Right cardiac atrium (tissue), 5 donors: ENCODE measurements at regions not wholly inside any gene's neighbourhood (a gene's known extent, or its start where the extent isn't known, plus 50 kb on each side); places are given as distances from the start of the nearest gene placed in this dataset.

ENCODE experiments used
- ATAC-seq, 2 donors: fragments of 200-7000 bp; cut with Tn5 transposase; one replicate each; pipeline versions ENCODE4 v1.8.0 to v1.9.1; 2020; ENCODE audit warnings: moderate library complexity in 2 of 2, mild to moderate bottlenecking in 1 of 2
- DNase-seq, 3 donors: peaks; one replicate each; pipeline ENCODE4 v3.0.0-alpha.2; 2020
- H3K27ac ChIP-seq: one replicate; pipeline ENCODE4 v1.5.1; 2013; ENCODE audit warnings: mild to moderate bottlenecking, low read length, control low read depth, moderate library complexity
- H3K27me3 ChIP-seq: one replicate; pipeline ENCODE4 v1.6.1; 2013; ENCODE audit not compliant: control insufficient read depth, insufficient read depth
- H3K4me1 ChIP-seq: one replicate; pipeline ENCODE4 v1.6.1; 2013; ENCODE audit warnings: low read length; ENCODE audit not compliant: control insufficient read depth, insufficient read depth
- H3K4me3 ChIP-seq: one replicate; pipeline ENCODE4 v1.5.1; 2013; ENCODE audit warnings: low read length, control low read depth
- H3K9me3 ChIP-seq: one replicate; pipeline ENCODE4 v1.6.1; 2013; ENCODE audit warnings: low read length; ENCODE audit not compliant: control insufficient read depth
- WGBS: extraction: QIAGEN DNeasy Blood & Tissue Kit; methylation state at CpG from one replicate; pipeline ENCODE4 v1.1.7; 2013; 5-methylcytosine and 5-hydroxymethylcytosine counted together
- intact Hi-C, 4 donors: fragments of 100-400 bp; cut with DNase I; formaldehyde crosslinking; loops; one replicate each; pipeline versions ENCODE4 v1.11.0 to v1.14.0; 2022 to 2023
- donor health status: healthy with polysubstance abuse.
- donor health status: DM: no; HTN: yes; CAD: no.
- donor health status: DM: no; HTN: no; CAD: no.
- donor health status: DM: no; HTN: yes; CAD: no; lungs with severe emphysema.
- donor health status: DM: yes; HTN: yes; CAD: no.

DNA sequence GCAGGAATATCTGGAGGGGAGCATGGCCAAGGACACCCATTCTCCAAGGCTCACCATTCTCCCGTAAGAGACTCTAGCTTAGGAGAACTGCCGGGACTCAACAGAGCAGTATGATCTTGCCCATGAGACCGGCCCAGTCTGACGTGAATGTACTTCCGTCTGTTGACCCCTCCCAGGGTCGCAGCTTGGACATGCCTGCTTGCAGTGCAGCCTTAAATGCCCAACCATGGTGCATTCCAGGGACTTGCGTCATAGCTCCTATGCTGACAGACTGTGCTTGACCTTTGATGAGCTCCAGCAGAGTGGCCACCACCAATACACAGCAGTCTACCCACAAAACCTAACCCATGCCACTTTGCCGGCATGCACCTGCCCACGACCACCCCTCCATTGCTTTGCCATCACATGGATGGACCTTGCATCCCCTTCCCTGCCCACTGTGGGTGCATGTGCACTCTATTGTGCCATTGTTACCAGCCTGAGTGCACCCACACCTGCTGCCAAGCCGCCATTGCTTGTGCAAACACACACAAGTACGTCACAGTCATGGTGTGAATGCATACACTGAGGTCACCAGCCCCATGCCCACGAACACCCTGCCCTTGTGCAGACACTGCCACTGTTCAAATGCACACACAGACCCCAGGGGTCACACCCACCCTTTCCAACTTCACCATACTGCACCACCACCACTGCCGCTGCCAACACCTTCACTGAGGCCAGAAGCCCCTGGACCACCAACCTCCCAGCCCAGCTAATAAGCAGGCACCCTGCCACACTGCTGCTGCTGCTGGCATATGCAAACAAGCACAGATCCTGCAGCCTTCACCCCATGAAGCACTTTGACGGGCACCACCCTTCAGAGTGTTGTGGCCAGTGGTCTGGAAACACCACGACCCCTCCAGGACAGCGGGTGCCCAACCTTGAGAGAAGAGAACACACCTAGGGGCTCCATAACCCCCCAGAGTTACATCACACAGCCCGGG is 1141.3 kb downstream of the BRINP3 start:
- Histone ChIP-seq H3K27me3 (no peaks in the 10 kb centered on the region), H3K9me3 (no peaks in the 10 kb centered on the region), H3K4me3 (no peak overlapping the region), H3K27ac (no peak overlapping the region), H3K4me1 (no peaks in the 10 kb centered on the region)
- 89% methylated on average over 17 of the region's 17 CpGs for WGBS
- ATAC-seq (no peak), DNase-seq (no peak)
- intact Hi-C loops, result no loop called here

DNA sequence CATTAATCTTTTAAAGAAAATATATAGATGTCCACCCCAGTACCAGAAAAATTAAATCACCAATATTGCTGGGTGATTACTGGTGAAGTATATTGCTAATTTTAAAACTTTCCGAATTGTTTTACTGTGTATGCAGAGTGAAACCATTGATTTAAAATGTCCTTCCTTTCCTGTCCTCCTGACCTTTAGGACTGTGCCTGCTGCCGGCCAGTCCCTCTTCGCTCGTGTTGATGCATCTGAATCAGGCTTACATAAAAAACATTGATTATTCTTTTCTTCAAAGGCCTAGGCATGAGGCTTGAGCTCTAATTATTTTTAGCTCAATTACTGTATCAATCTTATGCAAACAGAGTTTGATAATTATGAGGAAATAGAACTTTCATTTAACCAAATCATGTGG is 1128.1 kb downstream of the BRINP3 start:
- intact Hi-C loops, result no loop called here
- DNase-seq (no peak), ATAC-seq (no peak)
- H3K4me1 ChIP-seq, result no peaks in the 10 kb centered on the region
- H3K9me3 ChIP-seq, result no peaks in the 10 kb centered on the region
- no peaks in the 10 kb centered on the region for H3K27me3 ChIP-seq
- H3K27ac ChIP-seq, result no peak overlapping the region
- 71% methylated on average over 4 of the region's 4 CpGs for WGBS
- no peak overlapping the region for H3K4me3 ChIP-seq

DNA sequence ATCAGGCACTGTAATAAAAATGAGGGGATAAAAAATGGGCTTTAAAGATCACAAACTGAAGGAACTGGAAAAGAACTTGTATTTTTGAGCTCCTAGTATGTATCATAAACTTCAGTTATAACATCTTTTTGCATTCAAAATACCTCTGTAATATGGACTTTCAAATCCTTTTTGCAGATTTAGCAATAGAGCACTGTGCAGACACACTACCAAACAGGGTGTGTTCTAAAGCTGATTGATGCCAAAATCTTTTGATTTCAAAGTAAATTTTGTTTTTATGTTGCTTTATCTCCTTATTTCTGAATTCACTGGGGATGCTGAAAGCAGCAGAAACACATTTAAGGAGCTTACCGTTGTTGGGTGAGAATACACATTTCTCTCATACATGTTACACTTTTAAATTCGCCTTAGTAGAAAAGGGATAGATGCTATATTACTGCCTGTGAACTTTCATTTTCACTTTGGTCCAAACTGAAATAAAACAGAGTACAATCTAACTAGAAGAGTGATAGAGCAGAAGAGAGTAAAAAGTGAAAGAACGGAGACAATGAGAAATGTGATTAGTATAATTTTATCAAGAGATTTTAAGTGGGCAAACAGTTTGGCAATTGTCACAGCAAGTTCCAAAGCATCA is 1126.6 kb downstream of the BRINP3 start:
- WGBS, result 53% methylated on average over 3 of the region's 3 CpGs
- intact Hi-C loops, result no loop called here
- H3K4me3 ChIP-seq, result peak overlapping the region; percentile 38
- no peaks in the 10 kb centered on the region for H3K4me1 ChIP-seq
- H3K9me3 ChIP-seq, result no peaks in the 10 kb centered on the region
- ATAC-seq, result no peak
- H3K27ac ChIP-seq, result no peak overlapping the region
- no peak for DNase-seq
- no peaks in the 10 kb centered on the region for H3K27me3 ChIP-seq

DNA sequence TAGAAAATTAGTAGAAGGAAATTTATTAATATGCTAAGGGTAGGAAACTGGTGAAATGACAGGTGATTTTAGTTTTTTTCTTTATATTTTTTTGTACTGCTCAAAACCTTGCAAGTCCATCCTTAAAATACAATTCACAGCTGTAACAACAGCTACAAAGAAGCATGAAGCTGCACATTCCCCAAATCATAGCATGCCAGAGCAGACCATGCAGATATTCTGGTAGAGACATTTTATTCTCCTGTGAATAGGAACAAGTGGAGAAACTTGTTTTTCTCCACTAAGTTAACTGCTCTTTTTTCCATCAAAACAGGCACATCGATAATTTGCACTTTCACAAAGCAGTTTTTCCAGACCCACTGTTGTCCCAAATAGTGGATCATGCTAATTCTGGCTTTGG is 1125.7 kb downstream of the BRINP3 start:
- H3K9me3 ChIP-seq, result no peaks in the 10 kb centered on the region
- ATAC-seq, result no peak
- no peaks in the 10 kb centered on the region for H3K4me1 ChIP-seq
- no peaks in the 10 kb centered on the region for H3K27me3 ChIP-seq
- DNase-seq, result no peak
- intact Hi-C loops, result no loop called here
- 24% methylated on average over 1 of the region's 1 CpG for WGBS
- H3K27ac ChIP-seq, result no peak overlapping the region
- no peak overlapping the region for H3K4me3 ChIP-seq

DNA sequence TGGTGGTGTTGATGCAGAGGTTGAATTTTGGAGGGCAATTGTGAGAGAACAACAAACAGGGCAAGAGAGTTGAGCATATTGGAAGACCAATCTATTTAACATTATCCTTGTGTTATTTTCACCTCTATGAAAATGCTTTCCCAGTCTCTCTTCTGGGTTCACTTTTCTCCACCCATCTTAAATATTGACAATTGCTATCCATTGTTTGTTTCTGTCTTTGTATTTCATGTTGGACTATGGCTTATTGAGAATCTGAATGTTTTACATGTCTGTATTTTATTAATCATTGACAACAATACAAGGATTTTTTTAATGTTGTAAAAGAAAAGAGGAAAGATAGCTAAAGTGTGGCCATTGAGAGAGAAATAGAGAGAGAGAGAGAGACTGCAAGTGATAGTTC is 1121.5 kb downstream of the BRINP3 start:
- no peak for DNase-seq
- intact Hi-C loops, result no loop called here

DNA sequence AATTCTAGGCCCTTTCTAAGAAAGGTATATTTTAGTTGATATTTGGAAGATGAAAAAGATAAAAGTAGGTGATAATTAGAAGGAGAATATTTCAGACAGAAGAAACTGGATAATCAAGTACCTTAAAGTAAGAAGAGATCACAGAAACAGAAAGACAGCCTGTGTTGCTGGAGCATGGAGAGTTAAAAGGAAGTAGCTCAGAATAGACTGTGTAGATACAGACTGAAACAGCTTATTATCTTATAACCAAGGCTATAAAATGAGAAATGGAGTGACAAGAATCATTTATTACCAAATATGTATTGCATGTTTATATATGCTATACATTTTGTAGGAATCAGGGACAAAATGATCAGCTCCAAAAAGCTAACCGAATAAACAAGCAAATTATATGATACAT is 1120.3 kb downstream of the BRINP3 start:
- H3K27ac ChIP-seq, result no peak overlapping the region
- WGBS, result 92% methylated on average over 1 of the region's 1 CpG
- intact Hi-C loops, result no loop called here
- H3K4me1 ChIP-seq, result no peaks in the 10 kb centered on the region
- DNase-seq, result no peak
- no peak overlapping the region for H3K4me3 ChIP-seq
- H3K9me3 ChIP-seq, result no peaks in the 10 kb centered on the region
- ATAC-seq, result no peak
- H3K27me3 ChIP-seq, result no peaks in the 10 kb centered on the region

More for the DNA sequence above, 1121.5 kb downstream of the BRINP3 start:
- no peak for ATAC-seq
- no peaks in the 10 kb centered on the region for H3K27me3 ChIP-seq
- H3K4me1 ChIP-seq, result no peaks in the 10 kb centered on the region
- H3K27ac ChIP-seq, result no peak overlapping the region
- no peak overlapping the region for H3K4me3 ChIP-seq
- no peaks in the 10 kb centered on the region for H3K9me3 ChIP-seq

DNA sequence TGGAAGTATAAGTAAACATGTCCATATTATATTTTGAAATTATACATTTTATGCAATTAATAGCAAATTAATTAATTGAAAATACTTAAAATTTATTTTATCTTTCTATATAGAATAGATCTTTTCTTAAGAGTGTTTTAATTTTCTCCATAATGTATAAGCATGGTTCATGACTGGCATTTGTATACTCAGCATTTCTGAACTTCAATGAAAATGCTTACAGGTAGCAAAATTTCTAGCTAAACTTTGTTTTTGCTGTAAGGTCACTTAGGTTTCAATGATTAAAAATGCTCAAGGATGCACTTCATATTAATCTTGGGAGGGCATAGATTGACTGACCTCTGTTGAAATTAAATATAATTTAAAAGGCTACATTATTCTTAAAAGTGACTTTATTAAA is 1108.1 kb downstream of the BRINP3 start:
- H3K27me3 ChIP-seq, result no peaks in the 10 kb centered on the region
- no peaks in the 10 kb centered on the region for H3K4me1 ChIP-seq
- ATAC-seq (no peak), DNase-seq (no peak)
- no peak overlapping the region for H3K4me3 ChIP-seq
- H3K9me3 ChIP-seq, result no peaks in the 10 kb centered on the region
- intact Hi-C loops, result no loop called here
- no peak overlapping the region for H3K27ac ChIP-seq

DNA sequence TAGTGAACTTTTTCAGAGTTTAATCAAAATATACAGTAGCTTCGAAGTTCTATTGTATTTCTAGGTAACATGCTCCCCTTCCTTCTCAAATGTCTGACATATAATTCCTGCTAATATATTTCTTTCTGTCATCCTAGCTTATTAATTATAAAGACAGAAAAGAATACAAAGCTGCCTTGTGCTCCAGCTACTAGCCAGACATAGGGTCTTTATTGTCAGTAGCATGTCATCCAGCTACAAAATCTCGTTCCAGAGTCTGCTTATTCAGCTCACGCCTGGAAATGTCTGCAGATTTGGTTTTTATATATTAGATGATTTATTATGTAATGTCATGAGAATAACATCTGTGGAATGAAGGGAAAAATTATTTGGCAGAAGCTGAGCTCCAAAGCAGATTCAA is 1102.8 kb downstream of the BRINP3 start:
- Histone ChIP-seq H3K9me3 (no peaks in the 10 kb centered on the region), H3K4me1 (no peaks in the 10 kb centered on the region), H3K4me3 (no peak overlapping the region), H3K27me3 (no peaks in the 10 kb centered on the region), H3K27ac (no peak overlapping the region)
- ATAC-seq (no peak), DNase-seq (no peak)
- intact Hi-C loops, result no loop called here
- 52% methylated on average over 3 of the region's 3 CpGs for WGBS

DNA sequence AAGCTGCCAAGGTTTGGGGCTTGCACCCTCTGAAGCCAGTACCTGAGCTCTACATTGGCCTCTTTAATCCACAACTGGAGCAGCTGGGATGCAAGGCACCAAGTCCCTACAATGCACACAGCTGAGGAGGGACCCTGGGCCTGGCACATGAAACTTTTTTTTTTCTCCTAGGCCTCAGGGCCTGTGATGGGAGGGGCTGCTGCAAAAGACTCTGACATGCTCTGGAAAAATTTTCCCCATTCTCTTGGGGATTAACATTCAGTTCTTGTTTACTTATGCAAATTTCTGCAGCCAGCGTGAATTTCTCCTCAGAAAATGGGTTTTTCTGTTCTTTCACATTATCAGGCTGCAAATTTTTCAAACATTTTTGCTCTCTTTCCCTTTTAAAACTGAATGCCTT is 1072.2 kb downstream of the BRINP3 start:
- Histone ChIP-seq H3K27me3 (no peaks in the 10 kb centered on the region), H3K9me3 (no peaks in the 10 kb centered on the region), H3K27ac (no peak overlapping the region), H3K4me1 (no peaks in the 10 kb centered on the region), H3K4me3 (no peak overlapping the region)
- intact Hi-C loops, result no loop called here
- ATAC-seq (no peak), DNase-seq (no peak)
- WGBS, result 47% methylated on average over 1 of the region's 1 CpG

DNA sequence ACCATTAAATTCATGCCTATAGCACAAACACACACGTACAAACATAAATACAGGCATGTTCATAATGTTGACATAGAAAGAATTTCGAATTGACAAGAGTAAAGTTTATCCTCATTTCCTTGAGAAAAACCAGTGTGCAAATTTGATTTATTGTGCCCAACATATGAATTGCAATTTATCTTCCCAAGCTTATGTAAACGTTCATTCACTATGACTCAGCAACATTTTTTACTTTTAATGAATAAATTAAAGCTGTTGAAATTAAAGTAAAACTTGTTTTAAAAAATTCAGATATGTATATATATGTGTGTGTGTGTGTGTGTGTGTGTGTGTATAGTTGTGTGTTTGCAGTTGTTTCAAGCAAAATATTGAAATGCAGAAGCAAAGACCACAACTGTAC is 1067.9 kb downstream of the BRINP3 start:
- H3K9me3 ChIP-seq, result no peaks in the 10 kb centered on the region
- 42% methylated on average over 3 of the region's 3 CpGs for WGBS
- DNase-seq (no peak), ATAC-seq (no peak)
- no peaks in the 10 kb centered on the region for H3K4me1 ChIP-seq
- no peak overlapping the region for H3K27ac ChIP-seq
- no peaks in the 10 kb centered on the region for H3K27me3 ChIP-seq
- intact Hi-C loops, result no loop called here
- H3K4me3 ChIP-seq, result no peak overlapping the region

DNA sequence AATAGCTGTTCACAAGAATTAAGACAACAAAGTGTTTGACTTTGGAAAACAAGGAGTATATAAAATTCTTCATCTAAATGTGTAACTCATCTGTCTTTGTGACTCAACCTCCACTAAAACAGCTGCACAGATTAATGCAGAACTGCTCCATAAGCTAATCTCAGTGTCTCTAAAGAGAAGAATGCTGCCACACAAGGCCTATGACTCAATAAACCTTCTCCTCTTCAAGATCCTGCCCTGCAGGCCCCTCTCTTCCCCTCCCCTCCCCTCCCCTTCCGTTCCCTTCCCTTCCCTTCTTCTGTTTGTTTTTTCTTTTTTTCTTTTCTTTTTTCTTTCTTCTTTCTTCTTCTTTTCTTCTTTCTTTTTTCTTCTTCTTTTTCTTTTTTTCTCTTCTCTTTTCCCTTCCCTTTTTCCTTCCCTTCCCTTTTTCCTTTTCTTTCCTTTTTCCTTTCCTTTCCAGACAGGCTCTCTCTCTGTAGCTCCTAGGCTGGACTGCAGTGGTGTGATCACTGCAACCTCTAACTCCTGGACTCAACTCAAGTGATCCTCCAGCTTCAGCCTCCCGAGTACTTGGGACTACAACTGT is 1052.8 kb downstream of the BRINP3 start:
- 71% methylated on average over 2 of the region's 2 CpGs for WGBS
- no peak for ATAC-seq
- Histone ChIP-seq H3K27ac (no peak overlapping the region), H3K27me3 (no peaks in the 10 kb centered on the region), H3K4me1 (no peaks in the 10 kb centered on the region), H3K4me3 (no peak overlapping the region), H3K9me3 (no peaks in the 10 kb centered on the region)
- intact Hi-C loops, result no loop called here
- no peak for DNase-seq
